Left lobe of liver (tissue), 2 donors: ENCODE measurements at regions not wholly inside any gene's neighbourhood (a gene's known extent, or its start where the extent isn't known, plus 50 kb on each side); places are given as distances from the start of the nearest gene placed in this dataset.
A peak's percentile ranks its signal among the peaks of the same experiment; 100 is the strongest.

Source experiments
- ATAC-seq: fragments of 200-7000 bp; cut with Tn5 transposase; one replicate; pipeline ENCODE4 v1.9.1; 2020; ENCODE audit warnings: mild to moderate bottlenecking, moderate library complexity
- DNase-seq: peaks from one replicate; pipeline ENCODE4 v3.0.0-alpha.2; 2020; ENCODE audit warnings: low spot score
- donor health status: DM: no; HTN: no; CAD: no; lungs with moderate emphysema.
- donor health status: DM: no; HTN: yes; CAD: no.

- DNase-seq (peak; percentile 24), ATAC-seq (no peak)
These were observed 508.3 kb upstream of the MYT1L start for GRCh38 chr2:2839393-2839781.

- ATAC-seq (no peak), DNase-seq (no peak)
These were observed 507.4 kb upstream of the MYT1L start for GRCh38 chr2:2838548-2838845.

DNA sequence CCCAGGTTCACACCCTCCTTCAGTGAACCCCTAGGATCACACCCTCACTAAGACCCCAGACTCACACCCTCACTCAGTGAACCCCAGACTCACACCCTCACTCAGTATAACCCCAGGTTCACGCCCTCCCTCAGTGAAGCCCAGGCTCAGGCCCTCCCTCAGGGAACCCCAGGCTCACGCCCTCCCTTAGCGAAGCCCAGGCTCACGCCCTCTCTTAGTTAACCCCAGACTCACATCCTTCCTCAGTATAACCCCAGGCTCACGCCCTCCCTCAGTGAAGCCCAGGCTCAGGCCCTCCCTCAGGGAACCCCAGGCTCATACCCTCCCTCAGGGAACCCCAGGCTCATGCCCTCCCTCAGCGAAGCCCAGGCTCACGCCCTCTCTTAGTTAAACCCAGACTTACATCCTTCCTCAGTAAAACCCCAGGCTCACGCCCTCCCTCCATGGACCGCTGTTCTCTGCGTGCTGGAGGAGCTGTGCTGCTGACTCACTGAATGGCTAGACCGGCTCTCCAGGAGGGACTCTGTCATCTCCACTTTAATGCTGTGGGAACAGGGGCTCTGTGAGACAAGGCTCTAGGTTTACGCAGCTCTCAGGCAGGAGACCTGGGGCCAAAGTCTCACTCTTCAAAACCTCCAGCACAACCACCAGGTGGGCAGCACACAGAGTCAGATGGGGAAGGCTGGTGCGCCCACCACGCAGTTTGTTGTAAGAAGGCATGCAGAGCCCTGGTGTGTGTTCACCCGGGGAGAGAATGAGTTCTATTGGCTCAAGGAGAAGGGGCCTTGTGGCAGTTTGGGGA lies 506.9 kb upstream of the MYT1L start:
- ATAC-seq (no peak), DNase-seq (no peak)

DNA sequence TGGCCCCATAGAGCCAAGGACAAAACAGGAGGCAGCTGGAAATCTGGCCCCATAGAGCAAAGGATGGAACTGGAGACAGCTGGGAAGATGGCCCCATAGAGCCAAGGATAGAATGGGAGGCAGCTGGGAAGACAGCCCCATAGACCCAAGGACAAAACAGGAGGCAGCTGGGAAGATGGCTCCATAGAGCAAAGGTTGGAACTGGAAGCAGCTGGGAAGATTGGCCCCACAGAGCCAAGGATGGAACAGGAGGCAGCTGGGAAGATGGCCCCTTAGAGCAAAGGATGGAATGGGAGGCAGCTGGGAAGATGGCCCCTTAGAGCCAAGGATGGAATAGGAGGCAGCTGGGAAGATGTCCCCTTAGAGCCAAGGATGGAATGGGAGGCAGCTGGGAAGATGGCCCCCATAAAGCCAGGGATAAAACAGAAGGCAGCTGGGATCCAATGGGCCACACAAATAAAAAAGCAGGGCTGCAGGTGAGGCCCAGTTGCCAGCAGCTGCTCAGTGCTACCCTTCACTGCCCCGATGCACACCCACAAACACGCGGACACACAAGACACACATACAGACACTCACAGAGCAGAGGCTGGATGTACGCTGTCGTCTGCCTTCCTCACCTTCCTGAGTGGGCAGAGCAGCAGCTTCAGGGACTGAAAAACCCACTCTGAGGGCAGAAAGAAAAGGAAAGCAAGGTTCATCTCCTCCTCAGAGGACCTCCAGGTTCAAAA lies 505.4 kb upstream of the MYT1L start:
- ATAC-seq (no peak), DNase-seq (no peak)

GRCh38 chr2:2834516-2835254 lies 503.6 kb upstream of the MYT1L start:
- no peak for ATAC-seq
- DNase-seq = no peak

- DNase-seq (no peak), ATAC-seq (no peak)
These were observed 503.0 kb upstream of the MYT1L start for GRCh38 chr2:2834105-2834504.

DNA sequence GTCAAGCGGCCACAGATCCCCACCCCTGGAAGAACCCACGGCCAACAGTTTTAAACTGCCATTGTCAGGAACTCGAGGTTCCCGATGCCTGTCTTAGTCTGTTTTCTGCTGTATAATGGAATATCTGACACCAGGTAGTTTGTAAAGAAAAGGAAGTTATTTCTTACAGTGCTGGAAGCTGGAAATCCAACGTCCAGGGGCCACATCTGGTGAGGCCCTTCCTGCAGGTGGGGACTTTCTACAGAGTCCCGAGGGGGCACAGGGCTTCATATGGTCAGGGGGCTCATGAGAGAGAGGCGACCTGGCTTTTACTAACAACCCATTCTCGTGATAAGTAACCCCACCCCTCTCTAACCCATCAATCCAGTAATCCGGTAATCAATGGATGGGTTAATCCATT lies 501.6 kb upstream of the MYT1L start:
- no peak for DNase-seq
- no peak for ATAC-seq

- DNase-seq (peak; percentile 19), ATAC-seq (no peak)
These were observed 500.6 kb upstream of the MYT1L start for GRCh38 chr2:2831633-2832032.

DNA sequence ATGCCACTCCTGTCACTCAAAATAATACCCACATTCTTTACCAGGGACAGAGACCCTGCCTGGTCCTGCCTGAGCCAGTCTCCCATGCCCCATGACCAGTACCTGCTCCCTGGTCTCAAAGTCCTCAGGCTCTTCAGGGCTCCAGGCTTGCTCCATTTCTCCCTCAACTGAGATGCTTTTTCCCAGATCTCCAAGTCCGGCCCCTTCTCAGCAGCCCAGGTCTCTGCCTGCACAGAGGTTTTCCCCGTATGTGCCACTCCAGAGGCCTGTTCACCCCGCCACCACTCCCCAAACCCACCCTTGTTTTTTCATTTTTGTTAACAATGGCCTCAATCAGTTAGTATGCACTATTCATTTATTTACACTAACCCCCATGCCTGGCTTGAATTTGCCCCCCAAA lies 499.5 kb upstream of the MYT1L start:
- ATAC-seq = no peak
- no peak for DNase-seq

DNA sequence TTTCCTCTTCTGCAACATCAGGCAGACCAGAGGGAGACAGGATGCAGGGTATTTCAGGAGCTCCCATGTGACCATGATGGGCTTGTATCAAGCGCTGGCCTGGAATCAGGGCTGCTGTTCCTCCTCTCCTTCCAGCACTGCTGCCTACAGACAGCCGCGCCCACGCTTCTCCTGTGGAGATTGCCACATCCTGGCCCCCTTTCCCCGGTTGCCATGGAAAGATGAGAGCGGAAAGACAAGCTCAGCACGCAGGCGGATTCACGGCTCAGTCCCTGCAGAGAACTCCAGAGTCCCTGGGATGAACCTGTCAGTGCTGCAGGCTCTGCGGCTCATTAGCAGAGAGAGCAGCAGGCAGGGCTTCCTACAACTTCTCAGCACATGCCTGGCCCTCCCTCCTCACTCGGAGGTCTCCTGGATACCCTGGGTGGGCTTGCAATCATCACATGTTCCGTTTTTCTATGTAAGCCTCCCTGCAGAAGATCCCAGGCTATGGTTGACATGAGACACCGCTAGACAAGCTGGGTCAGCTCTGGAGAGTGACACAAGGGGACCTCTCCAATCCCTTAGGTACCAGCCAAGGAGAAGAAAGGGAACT lies 497.8 kb upstream of the MYT1L start:
- DNase-seq (peak; percentile 35), ATAC-seq (no peak)

DNA sequence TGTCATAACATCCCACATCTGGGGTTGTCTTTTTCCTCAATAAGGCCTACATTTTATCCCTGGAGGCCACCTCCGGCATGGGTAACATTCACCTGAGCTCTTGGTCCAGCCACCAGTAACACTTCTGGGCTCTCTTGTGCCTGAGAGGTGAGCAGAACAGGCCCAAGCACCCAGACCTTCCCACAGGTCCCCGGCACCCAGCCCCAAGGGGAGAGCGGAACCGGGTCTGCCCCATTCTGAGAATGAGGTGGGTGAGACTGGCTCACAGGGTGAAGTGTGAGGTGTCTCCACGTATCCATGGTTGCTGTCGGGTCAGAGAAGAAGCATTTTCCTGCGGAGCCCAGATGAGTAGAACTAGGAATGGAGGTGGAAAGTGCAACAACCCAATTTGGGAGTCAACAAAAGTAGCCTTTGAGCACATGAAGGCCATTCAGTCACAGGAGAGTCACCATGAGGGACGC lies 496.7 kb upstream of the MYT1L start:
- ATAC-seq (no peak), DNase-seq (peak; percentile 26)

- DNase-seq (peak; percentile 19), ATAC-seq (no peak)
These were observed 496.1 kb upstream of the MYT1L start for GRCh38 chr2:2827046-2827636.

- ATAC-seq (no peak), DNase-seq (peak; percentile 29)
These were observed 495.5 kb upstream of the MYT1L start for GRCh38 chr2:2826621-2827020.

- peak; percentile 37 for DNase-seq
These were observed 495.1 kb upstream of the MYT1L start for GRCh38 chr2:2826209-2826551.

GRCh38 chr2:2825516-2826208 lies 494.6 kb upstream of the MYT1L start:
- ATAC-seq = no peak
- DNase-seq = peak; percentile 23

More at GRCh38 chr2:2826209-2826551, 495.1 kb upstream of the MYT1L start:
- no peak for ATAC-seq

DNA sequence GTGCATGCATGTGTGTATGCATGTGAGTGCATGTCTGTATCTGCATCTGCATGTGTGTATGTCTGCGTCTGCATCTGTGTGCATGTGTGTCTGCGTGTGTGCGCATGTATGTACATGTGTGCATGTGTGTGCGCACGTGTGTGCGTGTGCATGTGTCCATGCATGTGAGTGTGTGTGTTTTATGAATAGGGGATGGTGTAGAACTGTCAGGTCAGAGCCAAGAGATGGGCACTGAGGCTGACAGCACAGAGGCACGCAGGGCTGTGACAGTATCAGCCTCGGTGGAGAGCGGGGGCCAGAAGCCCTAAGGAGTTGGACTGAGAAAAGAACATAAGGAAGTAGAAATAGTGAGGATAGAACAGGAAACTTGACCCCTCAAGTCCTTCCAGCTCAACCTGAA lies 494.0 kb upstream of the MYT1L start:
- DNase-seq (no peak), ATAC-seq (no peak)

GRCh38 chr2:2824588-2824987 lies 493.5 kb upstream of the MYT1L start:
- DNase-seq = no peak

DNA sequence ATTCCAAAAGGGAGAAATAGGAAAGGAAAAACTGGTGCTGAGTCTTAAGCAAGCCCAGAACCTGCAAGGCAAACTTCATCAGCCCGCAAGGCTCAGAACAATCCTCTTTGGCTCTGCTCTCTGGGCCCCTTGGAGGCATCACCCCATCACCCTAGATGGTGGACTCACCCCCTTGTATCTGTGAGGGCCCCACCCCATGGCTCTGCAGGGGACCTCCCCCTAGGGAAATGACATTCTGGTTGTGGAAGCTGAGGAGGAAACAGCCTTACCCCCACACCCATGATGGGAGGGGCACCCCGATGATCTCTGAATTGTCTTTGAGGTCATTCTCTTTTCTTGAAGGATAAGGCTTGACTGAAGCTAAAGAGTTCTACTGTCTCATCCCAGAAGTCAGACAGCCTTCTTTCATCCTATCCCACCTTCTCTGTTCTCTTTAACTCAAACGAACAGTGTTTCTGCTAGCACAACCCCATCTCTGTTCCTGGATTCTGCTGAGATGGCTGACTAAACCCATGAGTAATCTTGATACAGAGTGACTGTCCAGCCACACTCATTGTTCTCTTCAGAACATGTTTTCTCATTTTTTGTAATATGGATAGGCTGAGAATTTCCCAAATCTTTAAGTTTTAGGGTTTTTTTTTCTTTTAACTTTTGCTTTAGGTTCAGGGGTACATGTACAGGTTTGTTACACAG lies 492.1 kb upstream of the MYT1L start:
- ATAC-seq (no peak), DNase-seq (no peak)

More at GRCh38 chr2:2824588-2824987, 493.5 kb upstream of the MYT1L start:
- no peak for ATAC-seq

DNA sequence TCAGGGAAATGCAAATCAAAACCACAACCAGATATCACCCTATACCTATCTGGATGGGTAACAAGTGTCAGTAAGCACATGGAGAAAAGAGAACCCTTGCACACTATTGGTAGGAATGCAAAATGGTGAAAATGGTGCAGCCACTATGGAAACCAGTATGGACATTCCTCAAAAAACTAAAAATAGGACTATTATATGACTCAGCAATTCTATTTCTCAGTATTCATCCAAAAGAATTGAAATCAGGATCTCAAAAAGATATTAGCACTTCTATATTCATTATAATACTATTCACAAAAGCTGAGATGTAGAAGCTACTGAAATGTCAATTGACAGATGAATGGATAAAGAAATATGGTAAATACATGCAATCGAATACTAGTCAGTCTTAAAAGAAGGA lies 491.1 kb upstream of the MYT1L start:
- DNase-seq = no peak
- no peak for ATAC-seq

- no peak for ATAC-seq
- no peak for DNase-seq
These were observed 481.6 kb upstream of the MYT1L start for GRCh38 chr2:2812648-2813047.
